Activated CD8-positive, alpha-beta memory T cell treated with anti-CD3 and anti-CD28 coated beads, Interleukin-2, amount 50 U/mL, for 48 hours (primary cell): ENCODE measurements at regions not wholly inside any gene's neighbourhood (a gene's known extent, or its start where the extent isn't known, plus 50 kb on each side); places are given as distances from the start of the nearest gene placed in this dataset.

Experiments
- DNase-seq: peaks from one replicate; pipeline ENCODE4 v3.0.0-alpha.2; 2020

DNA sequence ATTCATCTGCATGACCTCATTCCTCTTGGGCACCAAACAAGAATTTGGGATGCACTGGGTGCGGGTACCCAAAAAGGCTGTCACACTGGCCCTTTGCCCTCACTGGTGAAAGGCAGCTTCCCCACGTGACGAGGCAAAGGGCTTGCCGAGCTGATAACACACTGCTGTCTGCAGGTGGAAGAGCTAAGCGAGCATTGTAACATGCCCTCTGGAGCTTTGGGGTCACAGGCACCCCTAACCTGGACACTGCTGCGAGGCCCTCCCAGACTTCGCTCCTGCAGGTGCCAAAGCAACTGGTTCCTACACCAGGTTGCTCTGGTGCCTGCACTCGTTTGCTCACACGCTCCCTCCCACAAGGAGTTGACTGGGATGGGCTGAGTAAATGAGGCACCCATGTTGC is 1595.7 kb downstream of the HACE1 start:
- no peak for DNase-seq

DNA sequence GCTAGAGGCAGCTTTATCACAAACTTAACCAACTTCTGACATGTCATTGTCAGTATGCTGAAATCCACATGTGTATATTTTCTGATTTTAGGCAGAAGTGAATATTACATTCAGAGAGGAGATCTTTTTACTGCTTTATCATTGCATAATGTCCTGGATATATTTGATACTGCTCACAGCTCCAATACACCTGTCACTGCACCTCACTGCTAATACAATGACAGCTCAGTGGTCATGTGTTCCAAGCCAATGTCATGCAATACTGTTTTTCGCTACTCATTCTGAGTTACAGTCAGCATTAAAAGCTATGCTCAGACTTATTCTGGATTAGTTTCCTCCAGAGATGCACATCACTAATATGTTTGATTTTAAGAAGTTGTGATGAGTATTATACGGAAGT is 1604.6 kb downstream of the HACE1 start:
- DNase-seq: no peak

DNA sequence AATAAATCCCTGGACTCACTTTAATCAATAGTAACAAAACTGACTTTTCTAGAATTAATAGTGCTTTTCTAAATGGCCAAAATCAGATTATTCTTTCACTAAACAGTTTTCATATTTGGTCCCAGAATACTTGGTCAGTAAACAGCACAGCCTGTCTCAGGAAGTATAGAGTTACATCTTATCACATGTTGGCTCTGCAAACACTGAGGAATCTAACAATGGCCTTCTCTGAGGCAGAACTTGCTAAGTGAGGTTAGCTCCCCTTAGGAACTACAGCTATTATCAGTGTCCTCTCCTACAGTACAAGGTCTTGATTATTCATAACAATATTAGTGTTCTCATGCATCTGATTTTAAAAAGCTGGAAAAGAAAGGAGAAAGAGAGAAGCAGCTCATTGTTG is 1622.8 kb downstream of the HACE1 start:
- no peak for DNase-seq

DNA sequence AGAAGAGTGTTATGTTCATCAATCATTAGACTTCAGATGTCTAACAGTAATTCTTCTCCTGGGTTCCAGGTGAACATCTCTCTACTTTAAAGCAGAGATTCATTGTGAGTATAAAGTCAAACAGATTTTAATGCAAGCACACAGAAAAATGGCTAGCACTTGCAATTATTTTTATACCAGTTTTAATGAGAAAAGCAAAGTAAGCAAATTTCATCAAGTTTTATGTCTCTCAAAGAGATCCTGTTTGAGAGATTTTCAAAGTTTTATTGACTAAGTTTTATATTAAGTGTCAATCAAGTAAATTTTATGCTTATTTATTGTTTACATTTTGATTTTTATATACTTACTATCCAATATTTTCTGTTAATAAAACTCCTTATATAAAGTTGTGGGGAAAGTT is 1628.5 kb downstream of the HACE1 start:
- no peak for DNase-seq

DNA sequence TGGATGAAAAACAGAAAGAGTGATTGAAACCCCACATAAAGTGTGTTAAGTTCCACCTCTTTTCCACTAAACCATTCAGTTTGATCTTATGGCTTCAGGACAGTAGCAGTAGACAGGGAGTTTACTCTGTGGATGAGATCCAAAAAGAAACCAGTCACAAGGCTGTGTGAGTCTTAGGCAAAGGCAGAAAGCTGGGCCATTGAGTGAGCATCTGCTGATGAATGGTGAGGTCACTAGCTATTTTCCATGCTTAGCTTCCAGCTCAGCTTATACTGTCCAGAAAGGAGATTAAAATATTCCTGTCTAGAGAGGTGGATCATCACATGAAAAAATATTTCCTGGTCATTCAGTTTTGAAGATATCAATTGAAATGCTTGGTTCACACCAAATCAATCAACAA is 1643.9 kb downstream of the HACE1 start:
- DNase-seq: no peak

DNA sequence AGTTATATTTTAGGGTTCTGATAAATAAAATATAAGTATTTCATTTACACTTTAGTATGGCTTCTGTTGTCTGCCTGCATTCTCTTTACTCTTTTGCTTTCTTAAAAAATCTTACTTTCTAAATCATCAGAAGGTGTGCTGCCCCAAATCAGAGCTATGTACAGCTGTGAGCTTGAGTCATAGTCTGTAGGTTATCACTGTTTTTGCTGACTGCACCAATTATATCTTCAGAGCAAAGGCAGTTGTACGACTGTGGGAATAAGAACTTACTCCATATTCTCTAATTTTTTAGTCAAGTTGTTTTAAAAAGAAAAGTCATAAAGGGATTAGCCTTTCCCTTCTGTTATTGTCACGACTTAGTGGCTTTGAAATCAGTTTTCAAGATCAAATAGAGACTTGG is 1649.0 kb downstream of the HACE1 start:
- no peak for DNase-seq

DNA sequence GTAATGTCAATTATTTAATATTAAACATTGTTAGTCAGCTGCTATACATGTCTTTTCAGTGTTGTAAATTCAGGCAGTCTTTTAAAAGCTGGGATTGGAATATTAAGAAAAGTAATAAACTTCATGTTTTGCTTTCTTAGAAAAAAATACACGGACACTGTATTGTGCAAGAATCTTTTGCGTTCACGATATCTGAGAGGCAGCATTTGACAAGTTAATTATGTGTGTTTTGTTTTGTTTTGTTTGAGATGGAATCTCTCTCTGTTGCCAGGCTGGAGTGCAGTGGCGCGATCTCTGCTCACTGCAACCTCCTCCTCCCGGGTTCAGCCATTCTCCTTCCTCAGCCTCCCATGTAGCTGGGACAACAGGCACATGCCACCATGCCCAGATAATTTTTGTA is 1661.3 kb downstream of the HACE1 start:
- no peak for DNase-seq

DNA sequence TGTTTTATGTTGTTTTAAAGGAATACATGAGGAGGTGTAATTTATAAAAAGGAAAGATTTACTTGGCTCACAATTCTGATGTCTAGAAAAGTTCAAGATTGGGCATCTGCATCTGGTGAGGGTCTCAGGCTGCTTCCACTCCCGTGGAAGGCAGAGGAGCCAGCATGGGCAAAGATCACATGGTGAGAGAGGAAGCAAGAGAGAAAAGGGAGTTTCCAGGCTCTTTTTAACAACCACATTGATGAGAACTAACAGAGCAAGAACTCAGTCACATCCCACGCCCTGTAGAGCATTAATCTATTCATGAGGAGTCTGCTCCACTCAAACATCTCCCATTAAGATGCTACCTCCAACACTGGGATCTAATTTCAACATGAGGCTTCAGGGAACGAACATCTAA is 1666.3 kb downstream of the HACE1 start:
- no peak for DNase-seq

DNA sequence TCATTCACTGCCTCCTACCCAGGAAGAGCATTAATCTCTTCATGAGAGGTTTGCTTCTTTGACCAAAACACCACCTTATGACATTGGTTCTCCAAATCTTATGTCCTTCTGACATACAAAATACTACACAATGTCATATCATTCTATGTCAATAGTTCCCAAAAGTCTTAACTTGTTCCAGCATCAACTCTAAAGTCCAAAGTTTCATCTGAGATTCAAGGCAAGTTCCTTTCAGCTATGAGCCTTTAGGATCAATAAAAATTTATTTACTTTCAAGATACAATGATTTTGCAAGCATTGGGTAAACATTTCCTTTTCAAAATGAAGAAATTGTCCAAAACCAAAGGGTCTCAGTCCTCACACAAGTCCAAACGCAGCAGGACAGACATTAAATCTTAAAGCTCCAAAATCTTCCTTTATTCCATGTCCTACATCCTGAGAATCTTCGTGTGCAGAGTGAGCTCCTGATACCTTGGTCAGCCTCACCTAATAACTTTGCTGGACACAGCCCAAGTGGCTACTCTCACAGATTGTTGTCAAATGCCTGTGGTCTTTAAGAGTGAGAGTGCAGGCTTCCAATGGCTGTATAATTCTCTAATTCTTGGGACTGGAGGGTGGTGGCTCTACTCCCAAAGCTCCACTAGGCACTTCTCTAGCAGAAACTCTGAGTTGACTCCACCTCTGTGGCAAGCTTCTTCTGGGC is 1668.2 kb downstream of the HACE1 start:
- no peak for DNase-seq

DNA sequence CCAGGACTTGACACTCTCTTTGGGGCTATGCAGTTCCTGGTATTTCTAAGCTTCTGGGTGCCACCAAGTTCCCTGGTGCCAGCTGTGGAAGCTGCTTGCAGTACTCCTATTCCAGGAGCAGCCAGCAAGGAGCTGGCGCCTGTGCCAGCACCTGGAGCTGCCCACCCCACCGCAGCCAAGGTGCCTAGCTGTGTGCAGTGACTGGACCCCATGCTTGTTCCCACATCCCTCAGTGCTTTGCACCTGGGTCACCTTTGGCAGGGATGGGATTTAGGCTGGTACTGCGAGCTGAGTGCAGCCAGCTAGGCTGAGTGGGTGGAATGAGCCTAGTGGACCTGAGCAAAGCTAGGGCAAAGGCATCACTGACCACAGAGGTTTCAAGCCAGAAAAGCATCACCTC is 1674.9 kb downstream of the HACE1 start:
- DNase-seq: no peak

DNA sequence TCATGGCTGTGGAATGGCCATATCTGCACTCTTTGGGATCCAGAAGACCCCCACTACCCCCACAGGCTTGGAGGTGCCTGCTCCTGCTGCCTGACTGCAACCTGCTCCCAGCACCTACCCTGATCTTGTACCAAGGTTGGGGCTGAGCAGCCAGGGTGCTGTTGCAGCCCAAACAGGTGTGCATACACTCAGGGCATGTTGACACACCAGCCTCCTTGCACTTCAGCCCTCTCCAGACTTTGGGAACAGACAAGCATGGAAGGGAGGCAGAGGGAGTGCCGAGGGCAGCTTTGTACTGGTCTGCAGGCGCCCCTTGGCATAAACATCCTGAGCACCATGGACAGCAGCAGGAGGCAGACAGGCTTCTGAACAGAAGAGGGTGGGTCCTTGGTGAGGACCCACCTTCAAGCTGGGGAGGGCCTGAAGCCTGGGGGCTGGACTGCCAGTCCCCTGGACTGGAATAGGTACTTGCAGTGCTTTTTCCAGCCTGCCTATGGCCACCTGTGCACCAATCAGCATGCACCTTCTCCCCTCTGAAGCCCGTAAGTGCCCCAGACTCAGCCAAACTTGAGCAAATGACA is 1675.8 kb downstream of the HACE1 start:
- DNase-seq: no peak

DNA sequence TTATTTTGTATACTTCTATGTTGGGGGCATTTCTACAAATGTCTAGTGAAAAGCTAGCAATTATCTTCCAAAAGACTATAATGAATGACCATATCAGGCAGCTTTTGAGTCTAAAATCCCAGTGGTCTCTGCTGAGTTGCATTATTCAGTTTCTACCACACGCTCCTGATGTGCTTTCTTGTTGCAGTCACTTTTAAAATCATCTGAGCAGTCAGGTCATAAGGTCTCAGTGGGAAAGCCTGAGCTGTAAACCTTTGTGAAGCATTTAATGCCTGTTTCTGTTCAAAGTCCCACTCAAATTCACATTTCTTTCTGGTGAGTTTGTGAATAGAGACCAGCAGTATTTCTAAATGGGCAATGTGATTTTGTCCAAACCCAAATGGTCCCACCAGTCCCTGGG is 1681.5 kb downstream of the HACE1 start:
- DNase-seq: no peak

DNA sequence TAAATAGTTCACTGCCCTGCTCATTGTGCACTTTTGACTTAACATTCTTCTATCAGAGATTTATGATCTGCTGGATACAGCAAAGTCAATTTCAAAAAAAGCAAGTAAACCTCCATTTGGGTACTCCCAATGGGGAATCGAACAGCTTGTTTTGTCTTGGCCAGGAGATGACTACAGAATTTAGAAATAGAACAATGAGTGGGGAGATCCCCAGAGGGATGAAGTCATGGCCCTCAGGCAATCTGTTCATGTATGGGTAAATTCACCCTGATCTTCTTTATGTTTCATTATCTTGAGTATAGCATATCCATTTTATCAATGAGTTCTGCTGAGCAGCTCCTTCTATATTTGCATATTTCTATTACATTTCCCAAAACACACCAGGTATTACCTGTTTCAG is 1681.9 kb downstream of the HACE1 start:
- DNase-seq: no peak

DNA sequence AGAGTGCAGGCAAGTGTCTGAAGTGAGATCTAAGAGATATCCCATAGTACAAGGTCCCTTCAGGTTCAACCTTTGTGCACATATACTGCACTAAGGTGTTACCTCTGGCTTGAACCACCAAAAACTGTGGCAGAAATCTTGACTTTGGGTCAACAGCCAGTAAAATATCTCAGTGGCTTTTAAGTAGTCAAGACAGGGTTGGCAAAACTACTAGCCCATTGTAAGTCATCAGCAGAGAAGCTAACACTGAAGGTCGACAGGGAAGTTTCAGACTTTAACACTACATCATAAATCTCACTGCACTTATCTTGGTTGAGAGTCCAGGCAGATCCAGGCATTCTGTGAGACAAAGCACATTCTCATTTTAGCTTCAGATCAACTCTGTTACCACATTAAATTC is 1684.7 kb downstream of the HACE1 start:
- DNase-seq: no peak

DNA sequence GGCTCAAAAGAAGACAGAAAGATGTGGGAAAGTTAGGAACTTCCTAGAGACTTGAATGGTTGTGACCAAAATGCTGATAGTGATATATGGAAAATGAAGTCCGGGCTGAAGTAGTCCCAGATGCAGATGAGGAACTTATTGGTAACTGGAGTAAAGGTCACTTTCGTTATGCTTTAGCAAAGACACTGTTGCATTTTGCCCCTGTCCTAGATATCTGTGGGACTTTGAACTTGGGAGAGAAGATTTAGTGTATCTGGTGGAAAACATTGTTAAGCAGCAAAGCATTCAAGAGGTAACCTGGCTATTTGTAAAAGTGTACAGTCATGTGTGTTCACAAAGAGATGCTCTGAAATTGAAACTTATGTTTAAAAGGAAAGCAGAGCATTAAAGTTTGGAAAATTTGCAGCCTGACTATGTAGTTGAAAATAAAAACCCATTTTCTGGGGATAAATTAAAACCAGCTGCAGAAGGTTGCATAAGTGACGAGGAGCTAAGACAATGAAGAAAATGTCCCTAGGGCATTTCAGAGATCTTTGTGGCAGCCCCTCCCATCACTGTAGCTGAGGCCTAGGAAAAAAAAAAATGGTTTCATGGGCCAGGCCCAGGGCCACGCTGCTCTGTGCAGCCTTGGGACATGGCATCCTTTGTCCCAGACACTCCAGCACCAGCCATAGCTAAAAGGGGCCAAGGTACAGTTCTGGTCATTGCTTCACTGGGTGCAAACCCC is 1692.2 kb downstream of the HACE1 start:
- DNase-seq: no peak

DNA sequence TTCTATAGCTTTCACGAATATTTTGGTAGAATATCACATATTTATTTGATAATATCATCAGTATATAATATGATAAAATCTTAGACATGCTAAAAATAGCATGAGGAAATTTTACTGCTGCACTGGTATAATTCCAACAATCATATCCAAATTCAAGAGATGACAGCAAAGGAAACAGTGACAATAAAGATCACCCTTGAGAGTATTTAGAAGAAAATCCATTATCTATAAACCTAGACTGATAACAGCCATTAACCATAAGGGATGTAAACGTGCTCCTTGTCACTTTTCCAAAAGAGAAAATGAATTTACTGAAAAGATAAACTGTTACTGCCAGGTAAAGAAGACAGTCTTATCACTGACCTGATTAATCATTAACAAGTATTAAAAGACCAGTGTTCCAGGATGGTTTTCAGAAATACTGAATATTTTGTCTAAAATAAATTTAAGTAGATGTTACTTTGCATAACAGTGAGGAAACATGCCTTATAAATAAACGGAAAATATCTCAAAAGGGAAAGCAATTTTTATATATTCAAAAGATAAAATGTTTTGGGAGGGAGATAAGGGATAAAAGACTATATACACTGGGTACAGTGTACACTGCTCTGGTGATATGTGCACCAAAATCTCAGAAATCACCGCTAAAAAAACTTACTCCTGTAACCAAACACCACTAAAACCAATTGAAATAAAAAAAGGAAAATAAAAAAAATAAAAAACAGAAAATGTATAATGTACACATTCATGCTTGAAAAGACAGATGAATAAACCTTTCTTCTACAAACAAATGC is 1704.7 kb downstream of the HACE1 start:
- DNase-seq: no peak

DNA sequence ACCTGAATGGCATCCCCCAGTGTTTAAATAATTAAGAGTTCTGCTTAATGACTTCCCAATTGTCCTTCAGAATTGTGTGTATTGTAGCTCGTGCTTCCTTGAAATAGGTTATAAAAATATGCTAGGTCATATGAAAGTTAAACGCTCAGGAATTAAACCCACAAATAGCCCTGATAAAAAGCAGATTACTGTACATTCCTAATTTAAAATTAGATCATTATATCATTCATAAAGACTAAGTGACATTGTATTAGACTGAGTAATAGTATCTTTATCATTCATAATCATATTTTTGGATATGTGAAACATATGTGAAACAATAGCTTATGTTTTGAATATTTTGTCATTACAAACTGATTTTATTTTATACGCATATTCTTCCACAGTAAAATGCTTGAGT is 1706.7 kb downstream of the HACE1 start:
- no peak for DNase-seq

DNA sequence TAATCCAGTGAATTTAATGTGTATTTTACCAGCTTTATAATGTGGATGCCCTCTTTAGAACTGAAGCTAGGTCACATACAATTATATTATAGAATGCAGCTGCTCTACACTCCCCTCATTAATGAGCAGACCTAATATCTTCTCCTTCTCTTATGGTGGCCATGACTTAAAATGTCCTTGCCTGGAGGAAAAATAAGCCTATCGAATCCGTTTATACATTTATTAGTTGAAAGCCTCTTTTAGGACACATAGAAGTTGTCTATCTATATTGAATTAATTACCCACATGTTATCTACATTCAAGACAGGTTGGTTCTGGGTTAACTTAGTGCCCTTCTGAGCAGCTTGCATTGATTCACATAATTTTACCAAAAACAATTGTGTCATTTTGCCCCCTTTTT is 1716.8 kb downstream of the HACE1 start:
- no peak for DNase-seq

DNA sequence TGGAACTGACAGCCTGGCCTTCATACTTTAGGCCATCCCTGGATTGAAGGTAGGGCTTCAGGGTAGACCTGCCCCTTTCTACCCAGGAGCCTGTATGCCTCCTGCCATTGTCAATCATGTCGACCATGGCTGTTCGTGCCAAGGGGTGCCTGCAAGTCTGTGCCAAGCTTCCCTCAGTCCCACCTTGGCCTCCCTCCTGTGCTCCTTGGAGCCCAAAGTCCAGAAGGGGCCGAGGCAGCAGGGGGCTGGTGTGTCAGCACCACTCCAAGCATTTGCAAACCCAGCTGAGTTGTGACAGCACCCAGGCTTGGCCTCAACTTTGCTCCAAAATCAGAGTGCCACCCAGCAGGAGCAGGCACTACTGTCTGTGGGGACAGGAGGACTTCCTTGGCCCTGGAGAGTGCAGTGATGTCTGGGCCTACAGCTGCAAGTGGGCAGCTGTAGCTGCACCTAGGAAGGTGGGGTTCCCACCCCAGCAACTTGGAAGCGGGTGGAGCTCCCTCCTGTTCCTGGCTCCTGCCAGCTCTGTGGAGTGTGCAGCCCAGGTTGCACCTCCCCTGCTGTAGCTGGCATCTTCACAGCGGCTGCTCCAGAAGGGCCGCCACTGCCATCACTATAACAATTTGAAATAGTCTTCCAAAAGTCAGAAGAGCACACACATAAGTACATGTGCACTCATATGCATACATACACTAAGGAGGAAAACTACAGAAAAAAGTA is 1719.3 kb downstream of the HACE1 start:
- no peak for DNase-seq

DNA sequence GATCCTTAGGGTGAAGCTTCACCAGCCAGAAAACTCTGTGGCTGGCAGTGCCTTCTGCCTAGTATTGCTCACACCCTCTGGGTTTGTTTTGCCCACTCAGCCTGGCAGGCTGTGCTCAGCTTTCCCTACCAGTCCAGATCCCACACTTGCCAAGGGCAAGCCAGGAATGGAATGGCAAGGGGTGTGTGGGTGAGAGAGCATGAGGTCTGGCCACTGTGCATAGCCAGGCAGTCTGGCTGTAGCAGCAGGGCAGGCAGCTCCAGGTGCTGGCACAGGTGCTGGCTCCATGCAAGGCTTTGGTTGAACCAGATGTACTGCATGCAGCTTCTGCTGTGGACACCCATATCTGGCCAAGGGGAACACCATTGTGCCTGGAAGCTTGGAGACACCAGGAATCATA is 1720.3 kb downstream of the HACE1 start:
- no peak for DNase-seq

DNA sequence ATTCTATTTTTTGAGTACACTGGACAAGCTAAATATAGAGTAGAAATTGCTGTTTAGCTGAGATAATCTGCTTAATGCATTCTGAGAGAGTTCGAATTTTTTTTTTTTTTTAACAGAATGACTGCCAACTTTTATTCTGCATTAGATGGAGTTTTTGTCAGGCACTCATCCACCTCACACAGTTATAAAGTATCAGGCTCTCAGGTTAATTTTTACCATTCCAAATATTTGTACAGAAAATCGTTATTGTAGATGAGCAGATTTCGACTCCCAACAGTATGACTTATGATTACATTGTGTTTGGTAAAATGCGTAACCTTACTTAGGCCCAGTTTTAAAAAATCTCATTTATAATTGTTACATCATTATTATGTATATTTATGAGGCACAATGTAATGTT is 1731.0 kb downstream of the GRIK2 start:
- no peak for DNase-seq

DNA sequence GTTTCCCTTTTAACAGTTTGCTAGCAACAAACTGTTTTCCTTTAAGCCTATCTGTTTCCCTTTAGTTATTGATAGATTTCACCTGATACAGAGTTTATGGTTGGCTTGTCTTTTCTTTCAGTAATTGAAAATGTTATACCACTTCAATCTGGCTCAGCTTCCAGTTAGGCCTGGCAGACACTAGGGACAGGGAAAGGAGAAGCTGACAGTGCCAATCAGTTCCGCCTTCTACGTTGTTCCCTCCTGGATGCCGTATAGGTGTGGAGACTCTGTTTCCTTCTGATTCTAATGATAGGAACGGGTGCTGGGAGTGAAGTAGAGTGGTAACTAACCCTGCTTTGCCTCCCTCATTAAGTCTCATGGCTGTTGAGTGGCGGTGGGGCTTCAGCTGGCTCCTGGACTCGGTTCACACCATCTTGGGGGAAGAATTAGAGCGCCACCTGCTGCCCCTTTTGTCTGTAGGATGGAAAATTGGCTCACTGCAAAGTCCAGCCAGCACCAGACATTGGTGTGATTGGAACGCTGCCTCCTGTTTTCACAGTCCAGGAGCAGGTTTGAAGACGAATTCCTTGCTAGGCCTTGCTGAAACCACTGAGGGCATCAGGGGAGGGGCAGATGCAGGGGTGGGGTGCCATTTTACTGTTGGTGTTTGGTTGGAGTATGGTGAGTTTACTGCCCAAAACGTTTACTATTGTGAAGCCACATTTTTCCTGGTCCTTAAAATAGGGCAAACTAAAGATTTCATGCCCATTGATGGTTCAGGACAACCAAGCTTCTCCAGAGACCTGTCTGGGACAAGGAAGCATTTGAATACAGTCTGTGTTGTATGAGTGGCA is 1729.5 kb downstream of the GRIK2 start:
- peak; percentile 53 for DNase-seq
